ENCODE measurements at regions not wholly inside any gene's neighbourhood (a gene's known extent, or its start where the extent isn't known, plus 50 kb on each side); places are given as distances from the start of the nearest gene placed in this dataset.

DNA sequence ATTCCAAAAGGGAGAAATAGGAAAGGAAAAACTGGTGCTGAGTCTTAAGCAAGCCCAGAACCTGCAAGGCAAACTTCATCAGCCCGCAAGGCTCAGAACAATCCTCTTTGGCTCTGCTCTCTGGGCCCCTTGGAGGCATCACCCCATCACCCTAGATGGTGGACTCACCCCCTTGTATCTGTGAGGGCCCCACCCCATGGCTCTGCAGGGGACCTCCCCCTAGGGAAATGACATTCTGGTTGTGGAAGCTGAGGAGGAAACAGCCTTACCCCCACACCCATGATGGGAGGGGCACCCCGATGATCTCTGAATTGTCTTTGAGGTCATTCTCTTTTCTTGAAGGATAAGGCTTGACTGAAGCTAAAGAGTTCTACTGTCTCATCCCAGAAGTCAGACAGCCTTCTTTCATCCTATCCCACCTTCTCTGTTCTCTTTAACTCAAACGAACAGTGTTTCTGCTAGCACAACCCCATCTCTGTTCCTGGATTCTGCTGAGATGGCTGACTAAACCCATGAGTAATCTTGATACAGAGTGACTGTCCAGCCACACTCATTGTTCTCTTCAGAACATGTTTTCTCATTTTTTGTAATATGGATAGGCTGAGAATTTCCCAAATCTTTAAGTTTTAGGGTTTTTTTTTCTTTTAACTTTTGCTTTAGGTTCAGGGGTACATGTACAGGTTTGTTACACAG, 492.1 kb upstream of the MYT1L start:
- DNase-seq: no peak

DNA sequence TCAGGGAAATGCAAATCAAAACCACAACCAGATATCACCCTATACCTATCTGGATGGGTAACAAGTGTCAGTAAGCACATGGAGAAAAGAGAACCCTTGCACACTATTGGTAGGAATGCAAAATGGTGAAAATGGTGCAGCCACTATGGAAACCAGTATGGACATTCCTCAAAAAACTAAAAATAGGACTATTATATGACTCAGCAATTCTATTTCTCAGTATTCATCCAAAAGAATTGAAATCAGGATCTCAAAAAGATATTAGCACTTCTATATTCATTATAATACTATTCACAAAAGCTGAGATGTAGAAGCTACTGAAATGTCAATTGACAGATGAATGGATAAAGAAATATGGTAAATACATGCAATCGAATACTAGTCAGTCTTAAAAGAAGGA, 491.1 kb upstream of the MYT1L start:
- no peak for DNase-seq

DNA sequence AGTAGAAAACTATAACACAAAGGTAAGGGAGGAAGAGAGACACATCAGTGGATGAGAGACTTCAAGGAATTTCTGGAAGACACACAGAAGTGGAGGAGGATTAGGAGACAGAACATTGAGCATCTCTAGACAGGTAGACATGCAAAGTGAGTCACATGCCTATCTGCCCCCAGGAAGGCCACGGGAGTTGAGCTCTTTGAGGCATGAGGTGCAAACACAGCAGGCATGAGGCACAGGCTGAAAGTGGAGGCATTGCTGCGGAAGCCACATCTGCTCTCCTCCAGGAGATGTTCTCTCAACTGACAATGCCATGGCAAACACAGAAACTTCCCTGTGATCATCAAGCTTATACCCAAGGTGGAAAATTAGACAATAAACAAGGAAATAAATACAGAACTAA, 481.6 kb upstream of the MYT1L start:
- DNase-seq: no peak

DNA sequence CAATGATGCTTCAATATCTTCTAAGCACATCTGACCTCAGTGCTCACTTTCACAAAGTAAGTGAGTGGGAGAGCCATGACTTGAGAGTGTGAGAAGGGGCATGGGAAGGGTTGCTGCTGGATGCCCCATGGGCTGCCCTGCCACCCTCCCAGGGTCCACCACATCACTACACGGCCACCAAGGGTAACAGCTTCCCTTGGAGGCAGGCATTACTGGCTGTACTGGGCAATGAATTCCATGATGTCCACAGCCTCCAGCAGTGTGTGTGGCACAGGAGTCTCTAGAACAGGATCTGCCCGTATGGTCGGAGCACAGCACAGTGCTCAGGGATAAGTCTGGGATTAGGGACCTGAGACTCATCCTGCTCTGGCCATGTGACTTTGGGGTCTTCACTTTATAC, 481.0 kb upstream of the MYT1L start:
- no peak for DNase-seq

DNA sequence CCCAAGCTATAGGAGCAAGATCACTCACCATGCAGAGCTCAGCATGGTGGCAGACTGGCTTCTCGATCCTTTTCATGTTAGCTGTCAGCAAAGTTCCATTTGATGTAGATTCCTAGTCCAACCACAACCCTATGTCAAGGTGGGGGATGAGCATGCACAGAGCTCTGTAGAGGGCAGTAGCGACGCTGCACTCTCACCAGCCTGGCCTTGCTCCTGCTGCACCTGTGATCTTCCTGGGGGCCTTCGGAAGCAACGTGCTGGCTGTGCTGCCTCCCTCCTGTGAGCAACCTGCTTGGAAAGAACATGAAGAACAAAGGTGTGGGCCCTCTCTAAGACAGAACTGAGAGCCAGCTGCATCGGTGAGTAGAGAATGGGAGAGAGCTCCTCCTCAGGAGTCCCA, 479.4 kb upstream of the MYT1L start:
- no peak for DNase-seq

DNA sequence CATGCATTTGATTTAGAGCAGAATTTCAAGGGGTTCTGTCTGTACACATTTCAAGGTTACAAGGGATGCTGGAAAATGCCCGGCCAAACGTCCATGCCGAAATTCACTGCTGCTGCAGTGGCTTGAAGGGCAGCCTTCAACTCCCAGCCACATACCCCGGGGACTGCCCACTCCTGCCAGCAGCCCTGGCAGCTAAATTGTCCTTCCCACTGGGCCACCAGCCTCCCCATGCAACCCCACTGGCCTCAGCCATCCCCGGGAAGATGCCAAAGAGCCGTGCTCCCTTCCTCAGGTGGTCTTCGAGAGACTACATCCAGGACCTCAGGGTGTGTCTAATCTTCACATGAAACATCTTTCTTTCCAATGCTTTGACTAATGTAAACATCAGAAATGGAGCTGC, 478.7 kb upstream of the MYT1L start:
- DNase-seq: no peak

DNA sequence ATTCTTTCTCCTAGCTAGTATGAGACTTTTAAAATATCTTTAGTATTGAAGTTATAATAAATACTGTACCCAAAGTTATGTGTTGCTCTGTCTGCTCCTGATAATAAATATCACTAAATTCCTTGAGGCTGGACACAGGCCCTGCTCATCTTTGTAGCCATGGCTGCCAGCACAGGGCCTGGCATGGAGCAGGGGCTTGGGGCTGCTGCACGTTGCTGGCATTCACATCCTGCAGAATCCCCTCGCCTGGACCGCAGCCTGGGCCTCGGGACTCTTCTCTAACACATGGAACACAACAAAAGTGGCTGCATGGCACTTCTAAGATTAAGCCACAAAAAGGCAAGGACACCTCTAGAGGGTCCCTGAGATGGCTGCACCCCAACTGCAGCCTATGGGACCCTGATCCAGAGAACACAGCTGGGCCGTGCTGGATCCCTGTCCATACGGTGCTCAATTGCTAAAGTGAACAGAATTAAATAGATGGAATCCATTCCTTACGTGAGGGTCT, 477.5 kb upstream of the MYT1L start:
- DNase-seq: no peak

DNA sequence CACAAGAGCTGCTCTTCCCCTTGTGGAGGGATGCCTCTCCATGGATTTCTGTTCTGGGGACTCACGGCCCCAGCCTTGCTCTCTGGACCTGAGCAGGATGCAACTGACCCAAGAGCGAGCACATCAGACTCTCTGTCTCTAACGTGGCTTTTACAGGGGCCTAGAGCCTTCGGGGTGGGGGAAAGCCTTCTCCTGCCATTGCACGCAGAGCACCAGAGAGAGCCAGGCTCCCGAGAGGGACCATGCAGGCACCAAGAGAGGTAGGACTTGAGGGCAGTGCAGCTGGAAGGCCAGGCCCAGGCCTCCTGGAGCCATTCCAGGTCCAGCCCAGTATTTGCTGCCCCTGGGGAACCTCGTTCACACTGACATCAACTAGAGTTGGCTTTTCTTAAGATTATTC, 475.6 kb upstream of the MYT1L start:
- no peak for DNase-seq

DNA sequence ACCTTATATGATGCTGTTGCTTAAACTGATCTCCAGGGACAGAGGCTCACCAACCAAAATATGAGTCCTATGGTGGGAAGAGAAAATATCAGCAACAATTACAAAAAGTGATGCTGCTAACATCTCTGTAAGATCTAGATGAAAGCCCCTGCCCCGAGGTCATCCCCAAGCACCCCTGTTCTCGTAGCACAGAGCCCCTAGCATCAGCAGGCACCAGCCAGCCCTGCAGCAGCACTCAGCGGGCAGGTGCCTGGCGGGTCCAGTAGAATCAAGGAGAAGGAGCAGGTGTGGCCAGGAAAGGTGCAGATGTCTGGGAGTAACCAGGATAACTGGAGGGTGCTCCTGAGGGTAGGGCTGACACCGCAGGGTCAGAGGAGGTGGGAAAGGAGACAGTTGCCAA, 474.2 kb upstream of the MYT1L start:
- DNase-seq: no peak

DNA sequence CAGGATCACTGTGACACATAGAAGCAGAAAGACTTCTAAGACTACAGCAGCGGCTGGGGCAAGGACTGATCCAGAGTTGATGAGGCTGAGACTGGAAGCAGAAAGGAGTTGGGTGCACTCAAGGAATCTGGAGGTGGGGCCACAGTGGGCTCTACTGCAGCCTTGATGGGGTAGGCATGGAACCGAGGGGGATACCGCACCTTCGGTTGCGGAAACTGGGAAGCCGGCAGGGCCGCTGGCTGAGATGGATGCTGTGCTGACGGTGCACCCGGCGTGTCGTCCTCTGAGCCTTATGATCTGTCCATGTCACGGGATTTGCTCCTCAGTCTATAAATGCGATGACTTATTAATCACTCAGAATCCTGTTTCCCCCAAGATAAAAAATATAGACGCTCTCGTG, 473.5 kb upstream of the MYT1L start:
- no peak for DNase-seq

DNA sequence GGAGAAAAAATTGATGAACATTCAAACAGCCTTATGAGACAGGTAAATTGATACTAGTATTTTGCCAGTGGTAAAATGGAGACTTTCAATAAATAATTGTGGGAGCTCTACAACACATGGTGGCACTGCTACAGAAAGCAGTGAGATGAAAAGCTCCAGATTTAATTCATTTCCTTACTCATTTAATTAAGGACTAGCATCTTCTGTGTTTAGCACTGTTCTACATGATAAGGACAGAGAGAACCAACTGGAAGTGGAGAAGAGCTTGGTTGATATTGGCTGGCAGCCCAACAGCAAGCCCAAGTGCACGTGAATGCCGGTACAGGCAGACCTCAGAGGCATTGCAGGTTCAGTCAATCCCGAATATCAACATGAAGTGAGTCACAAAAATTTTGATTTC, 470.4 kb upstream of the MYT1L start:
- no peak for DNase-seq

DNA sequence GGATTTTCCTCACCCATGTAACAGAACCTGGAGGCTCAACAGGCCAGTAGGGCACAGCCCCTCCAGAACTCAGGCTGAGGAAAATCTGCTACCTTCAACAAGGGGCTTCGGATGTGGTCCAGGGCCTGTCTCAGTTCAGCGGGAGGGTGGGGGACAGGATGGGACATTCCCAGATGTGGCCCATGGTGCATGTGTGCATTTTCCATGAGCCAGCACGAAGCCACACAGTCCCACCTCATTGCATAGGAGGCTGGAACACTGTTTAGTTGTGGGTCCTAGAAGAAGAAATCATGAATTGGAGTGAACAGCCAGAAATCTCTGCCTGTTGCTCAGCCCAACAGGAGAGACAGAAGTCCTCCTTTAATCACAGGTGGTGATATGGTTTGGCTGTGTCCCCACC, 469.6 kb upstream of the MYT1L start:
- DNase-seq: no peak

DNA sequence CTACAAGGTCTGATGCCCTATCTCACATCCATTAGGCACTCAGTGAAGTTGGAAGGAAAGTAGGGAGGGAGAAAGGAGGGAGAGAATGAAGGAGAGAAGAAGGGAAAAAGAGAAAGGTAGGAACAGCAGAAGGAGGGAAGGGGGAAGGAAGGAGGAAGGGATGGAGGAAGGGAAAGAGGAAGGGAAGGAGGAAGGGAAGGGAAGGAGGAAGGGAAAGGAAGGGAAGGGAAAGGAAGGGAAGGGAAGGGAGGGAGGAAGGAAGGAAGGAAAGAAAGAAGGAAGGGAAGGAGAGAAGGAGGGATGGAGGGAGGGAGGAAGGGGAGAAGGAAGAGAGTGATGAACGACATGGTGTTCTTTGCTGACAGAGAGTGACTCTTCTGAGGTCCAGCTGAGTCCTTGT, 468.9 kb upstream of the MYT1L start:
- no peak for DNase-seq

DNA sequence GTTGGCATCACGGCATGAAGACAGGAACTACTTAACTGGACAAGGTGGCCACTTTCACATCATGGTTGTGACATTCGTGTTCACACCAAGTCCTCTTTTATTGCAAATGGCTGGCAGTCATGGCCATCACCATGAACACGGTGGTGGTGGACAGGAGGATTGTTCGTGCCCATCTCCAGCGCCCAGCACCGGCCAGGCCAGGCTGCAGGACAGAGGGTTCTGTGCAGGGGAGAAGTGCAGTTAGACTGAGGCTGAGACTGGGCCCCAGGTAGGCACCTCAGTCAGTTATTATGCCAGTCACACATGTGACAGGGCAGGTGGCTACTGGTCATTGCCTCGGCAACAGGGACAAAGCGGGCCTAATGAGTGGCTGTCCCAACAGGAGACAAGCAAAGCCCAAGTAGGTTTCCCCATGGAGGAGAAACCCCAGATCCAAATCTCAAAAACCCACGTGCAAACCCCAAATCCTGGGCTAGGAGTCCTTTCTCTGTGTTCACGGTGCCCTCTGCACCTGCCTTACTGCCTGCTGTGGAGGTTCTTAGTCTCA, 468.1 kb upstream of the MYT1L start:
- DNase-seq: no peak

DNA sequence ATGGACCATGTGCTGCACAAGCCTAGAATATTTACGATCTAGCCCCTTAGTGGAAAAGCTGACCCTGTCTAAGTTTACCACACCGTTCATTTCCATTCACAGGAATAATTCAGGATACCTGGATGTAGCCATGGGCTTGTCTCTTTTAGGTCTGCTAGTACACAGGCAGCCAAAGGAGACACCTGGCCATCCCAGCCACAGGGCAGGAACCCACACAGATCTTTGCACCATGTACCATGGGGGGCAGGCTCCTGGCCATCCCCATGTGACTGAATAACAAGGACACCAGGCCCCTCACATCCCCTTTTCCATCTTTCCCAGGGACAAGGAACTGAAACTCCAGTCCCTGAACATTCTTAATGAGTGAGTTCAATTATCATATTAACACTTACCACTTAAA, 467.3 kb upstream of the MYT1L start:
- no peak for DNase-seq

DNA sequence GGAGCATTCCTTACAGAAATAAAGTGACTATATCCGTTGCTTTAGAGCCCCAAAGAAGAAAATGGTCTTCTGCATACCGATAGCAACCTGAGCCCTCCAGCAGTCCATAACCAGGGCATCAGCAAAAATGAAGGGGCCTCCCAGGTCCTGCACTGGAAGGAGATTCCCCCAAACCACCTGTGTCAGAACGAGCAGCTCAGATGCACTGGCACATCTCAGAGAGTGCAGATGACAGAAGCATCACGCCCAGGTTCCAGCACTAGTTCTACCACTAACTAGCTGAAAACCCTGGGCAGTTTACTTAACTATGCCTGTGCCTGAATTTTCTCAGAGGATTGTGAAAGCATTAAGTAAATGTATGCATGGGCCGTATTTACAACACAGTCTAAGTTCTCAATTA, 466.7 kb upstream of the MYT1L start:
- DNase-seq: no peak

DNA sequence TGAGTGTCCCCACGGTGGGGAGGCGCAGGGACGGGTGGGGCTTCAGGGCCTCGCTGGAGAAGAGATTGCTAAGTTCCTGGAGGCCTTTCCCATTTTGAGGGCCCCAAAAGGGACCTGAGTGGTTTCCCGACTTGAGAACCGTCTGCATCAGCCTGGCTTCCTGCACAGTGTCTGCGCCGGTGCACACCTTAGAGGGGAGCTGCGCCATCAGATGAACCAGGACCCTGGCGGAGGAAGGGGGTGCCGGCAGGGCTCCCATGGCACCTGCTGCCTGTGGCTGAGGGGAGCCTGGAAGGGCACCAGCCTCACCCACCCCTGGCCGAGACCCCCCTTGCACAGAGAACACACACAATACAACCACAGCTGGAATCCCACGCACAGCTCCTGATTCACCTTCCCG, 465.1 kb upstream of the MYT1L start:
- no peak for DNase-seq

DNA sequence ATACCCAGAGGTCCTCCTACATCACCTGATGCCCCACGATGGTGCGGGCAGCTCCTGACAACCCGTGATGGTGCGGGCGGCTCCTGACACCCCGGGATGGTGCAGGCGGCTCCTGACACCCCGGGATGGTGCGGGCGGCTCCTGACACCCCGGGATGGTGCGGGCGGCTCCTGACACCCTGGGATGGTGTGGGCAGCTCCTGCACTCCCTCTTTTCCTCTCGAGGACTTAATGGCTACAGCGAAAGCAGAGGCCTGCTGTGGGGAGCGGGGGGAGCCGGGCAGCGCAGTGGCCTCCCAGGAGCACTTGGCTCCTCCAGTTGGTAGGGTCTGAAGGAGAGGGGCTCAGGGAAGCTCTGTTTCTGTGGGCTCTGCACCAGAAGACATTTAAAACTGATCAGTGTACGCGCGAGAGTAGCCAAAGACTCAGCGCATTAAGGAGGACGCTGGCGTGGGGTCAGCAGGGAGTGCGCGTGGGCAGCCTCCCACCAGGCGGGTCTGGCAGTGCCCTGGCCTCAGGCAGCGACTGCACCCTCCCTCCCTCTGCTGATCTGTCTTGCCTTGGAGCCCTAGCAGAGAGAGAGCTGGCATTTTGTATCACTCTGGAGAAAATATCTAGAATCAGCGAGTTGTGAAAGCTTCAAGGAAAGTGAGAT, 464.5 kb upstream of the MYT1L start:
- DNase-seq: no peak

DNA sequence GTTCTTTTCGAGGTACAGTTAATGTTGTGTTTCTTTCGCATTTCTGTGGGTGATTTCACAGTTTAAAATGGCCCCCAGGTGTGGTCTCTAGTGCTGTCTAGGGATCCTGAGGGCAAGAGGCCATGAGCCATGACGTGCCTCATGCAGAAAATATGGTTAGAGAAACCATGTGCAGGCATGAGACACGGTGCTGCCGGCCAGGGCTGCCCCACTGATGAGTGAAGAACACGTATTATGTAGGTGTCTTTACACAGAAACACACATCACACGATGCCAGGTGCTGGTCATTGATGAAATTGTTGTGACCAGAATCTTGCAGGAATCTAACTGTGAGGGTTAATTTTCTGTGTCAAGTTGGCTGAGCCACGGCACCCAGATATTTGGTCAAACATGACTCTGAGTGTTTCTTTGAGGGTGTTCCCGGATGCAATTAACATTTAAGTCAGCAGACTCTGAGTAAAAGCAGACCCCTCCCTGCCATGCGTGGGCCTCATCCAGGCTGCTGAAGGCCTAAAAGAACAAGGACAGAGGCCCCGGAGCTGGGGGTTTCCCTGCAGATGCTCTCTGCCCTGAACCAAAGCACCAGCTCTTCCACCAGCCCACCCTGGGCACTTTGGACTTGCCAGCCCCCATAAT, 463.0 kb upstream of the MYT1L start:
- no peak for DNase-seq

DNA sequence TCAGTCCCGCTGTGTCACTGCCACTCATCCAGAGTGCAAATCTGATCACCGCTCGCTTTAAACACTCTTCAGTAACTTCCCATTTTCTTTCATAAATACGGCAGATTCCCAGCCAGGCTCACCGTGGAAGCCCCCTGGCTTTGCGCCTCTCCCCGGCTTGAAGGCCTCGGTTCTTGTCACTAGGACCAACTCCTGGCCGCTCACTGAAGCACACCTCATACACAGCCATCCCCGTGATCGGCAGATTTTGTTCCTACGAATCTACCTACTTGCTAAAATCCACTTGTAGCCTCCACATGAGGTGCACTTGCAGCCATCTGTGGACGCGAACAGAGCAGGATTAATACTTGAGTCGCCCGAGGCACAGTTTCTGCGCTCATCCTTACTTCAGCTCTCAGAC, 462.4 kb upstream of the MYT1L start:
- no peak for DNase-seq

DNA sequence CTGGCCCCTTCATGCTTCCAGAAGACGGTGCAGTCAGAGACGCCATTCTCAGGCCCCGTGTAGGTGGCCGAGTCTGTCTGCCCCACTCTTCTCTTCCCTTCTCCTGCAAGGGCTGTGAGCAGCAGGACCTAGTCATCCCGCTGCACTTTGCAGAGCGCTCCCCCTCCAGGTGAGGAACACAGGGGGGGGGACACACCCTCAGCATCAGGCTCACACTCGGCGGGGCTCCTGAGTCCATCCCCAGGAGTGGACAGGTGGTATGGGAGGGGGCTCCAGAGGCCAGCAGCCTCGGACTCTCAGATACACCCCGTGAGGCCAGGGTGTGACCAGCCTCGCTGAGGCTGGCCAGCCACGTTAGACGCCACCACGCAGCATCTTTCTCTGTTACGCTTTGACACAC, 460.5 kb upstream of the MYT1L start:
- no peak for DNase-seq

DNA sequence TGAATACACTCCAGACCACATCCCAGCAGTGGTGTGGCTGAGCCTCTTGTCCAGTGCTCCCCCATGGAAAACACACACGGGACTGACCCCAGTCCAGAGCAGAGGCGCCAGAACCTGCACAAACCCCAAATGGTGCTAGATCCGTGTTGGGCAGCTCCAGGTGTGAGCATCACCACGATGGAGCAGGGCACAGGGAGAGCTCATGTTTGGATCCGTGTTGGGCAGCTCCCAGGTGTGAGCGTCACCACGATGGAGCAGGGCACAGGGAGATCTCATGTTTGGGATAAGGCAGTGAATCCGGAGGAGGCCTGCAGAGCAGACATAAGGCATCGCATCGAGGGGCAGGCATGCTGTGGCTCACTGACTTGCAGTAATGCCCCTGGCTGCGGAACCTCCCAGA, 460.0 kb upstream of the MYT1L start:
- DNase-seq: no peak

DNA sequence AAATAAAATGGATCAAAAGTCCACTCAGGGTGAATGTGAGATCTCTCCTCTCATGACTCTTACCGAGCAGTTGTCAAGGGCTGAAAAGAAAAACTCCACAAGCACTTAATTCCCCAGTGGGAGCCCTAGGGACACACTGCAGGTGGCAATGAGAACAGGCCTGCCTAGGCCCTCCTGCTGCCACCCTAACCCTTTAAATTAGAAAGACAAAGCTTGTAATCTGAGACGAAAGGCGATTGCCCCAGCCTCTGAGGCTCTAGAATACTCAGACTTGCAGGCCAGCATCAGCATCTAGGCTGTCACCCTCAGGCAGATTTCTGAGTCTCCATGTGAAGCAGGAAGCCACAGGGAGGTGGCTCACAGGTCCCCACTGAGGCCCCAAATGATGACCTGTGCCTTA, 457.0 kb upstream of the MYT1L start:
- DNase-seq: peak; percentile 15

DNA sequence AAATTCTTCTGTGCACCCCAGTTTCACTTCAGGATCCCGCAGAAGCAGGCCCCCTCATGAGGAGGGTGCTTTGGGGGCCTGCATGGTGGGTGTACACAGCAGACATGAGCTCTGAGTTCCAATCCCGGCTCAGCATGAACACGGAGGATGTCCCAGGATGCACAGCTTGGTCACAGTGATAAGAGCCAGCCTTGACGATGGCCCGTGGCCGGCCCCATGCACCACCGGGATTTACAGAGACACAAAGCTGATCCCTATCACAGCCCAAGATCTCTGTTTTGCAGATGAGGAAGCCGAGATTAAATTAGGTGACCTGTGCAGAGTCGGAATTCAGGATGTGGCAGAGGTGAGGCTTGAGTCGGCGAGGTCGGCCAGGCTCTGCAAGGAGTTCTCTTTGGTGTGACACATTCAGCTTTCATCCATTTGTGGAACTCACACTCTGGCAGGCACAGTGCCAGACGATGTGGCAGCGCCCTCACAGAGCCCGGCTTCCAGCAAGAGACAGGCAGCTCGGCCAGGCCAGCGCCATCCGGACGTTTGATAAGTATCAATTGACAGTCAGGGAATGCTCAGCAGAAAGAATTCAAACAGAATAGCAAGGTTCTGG, 456.3 kb upstream of the MYT1L start:
- no peak for DNase-seq

Data from right forelimb (tissue), 1 donor.